T-helper 1 cell treated with Interleukin-12 subunit alpha and Interleukin-12 subunit beta and Interleukin-4 antibody, amounts not matched to agents 30 μg/mL and 1 μg/mL, for 36 hours (primary cell): ENCODE measurements at regions not wholly inside any gene's neighbourhood (a gene's known extent, or its start where the extent isn't known, plus 50 kb on each side); places are given as distances from the start of the nearest gene placed in this dataset.

Experiments
- H3K27ac Mint-ChIP-seq: one replicate; pipeline ENCODE4 v1.8.0; 2021; ENCODE audit warnings: mild to moderate bottlenecking, mixed read lengths
- H3K27me3 Mint-ChIP-seq: one replicate; pipeline ENCODE4 v1.8.0; 2021; ENCODE audit warnings: low read depth, mixed read lengths
- H3K36me3 Mint-ChIP-seq: one replicate; pipeline ENCODE4 v1.8.0; 2021; ENCODE audit warnings: low read depth, mixed read lengths
- H3K4me1 Mint-ChIP-seq: one replicate; pipeline ENCODE4 v1.8.0; 2021; ENCODE audit warnings: low read depth, mixed read lengths
- H3K4me3 Mint-ChIP-seq: one replicate; pipeline ENCODE4 v1.8.0; 2021; ENCODE audit warnings: mild to moderate bottlenecking, moderate library complexity, mixed read lengths
- H3K9me3 Mint-ChIP-seq: one replicate; pipeline ENCODE4 v1.8.0; 2021; ENCODE audit warnings: mixed read lengths

- H3K27me3 Mint-ChIP-seq: no peaks in the 10 kb centered on the region
- peaks cover 13% of the 10 kb centered on the region for H3K9me3 Mint-ChIP-seq
- H3K27ac Mint-ChIP-seq: no peak overlapping the region
- H3K36me3 Mint-ChIP-seq: no peaks in the 10 kb centered on the region
- no peak overlapping the region for H3K4me3 Mint-ChIP-seq
- H3K4me1 Mint-ChIP-seq: no peaks in the 10 kb centered on the region
Measured at GRCh38 chr18:30254331-30254730, 788.2 kb downstream of the DSC3 start.

- no peaks in the 10 kb centered on the region for H3K4me1 Mint-ChIP-seq
- H3K36me3 Mint-ChIP-seq: no peaks in the 10 kb centered on the region
- no peak overlapping the region for H3K27ac Mint-ChIP-seq
- H3K27me3 Mint-ChIP-seq: no peaks in the 10 kb centered on the region
- peaks cover 17% of the 10 kb centered on the region for H3K9me3 Mint-ChIP-seq
- H3K4me3 Mint-ChIP-seq: no peak overlapping the region
Measured at GRCh38 chr18:30248056-30248455, 794.5 kb downstream of the DSC3 start.

- Mint-ChIP-seq H3K4me3 (no peak overlapping the region), H3K9me3 (peaks cover 27% of the 10 kb centered on the region), H3K4me1 (no peaks in the 10 kb centered on the region), H3K36me3 (no peaks in the 10 kb centered on the region), H3K27ac (no peak overlapping the region), H3K27me3 (no peaks in the 10 kb centered on the region)
Measured at GRCh38 chr18:30245766-30246455, 796.6 kb downstream of the DSC3 start.

- H3K27ac Mint-ChIP-seq: no peak overlapping the region
- H3K4me1 Mint-ChIP-seq: no peaks in the 10 kb centered on the region
- H3K36me3 Mint-ChIP-seq: no peaks in the 10 kb centered on the region
- H3K4me3 Mint-ChIP-seq: no peak overlapping the region
- H3K9me3 Mint-ChIP-seq: peaks cover 12% of the 10 kb centered on the region
- no peaks in the 10 kb centered on the region for H3K27me3 Mint-ChIP-seq
Measured at GRCh38 chr18:30234755-30235154, 807.8 kb downstream of the DSC3 start.

DNA sequence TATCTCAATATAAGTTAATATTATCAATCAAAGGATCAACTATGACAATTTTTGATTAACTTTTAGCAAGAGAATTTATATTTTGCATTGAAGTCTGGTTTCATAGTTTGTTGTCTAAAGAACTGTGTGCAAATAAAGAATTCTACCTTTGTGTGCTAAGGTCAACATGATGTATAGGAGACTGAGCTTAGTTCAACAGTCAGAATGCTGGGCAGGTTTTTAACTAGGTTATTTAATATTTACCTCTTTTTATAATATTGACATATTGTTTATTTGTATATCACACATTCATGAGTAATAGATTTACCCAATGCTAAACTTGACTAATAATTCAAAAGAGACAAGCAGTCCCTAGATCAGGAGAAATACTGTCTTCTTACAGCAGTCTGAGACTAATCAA is 831.4 kb downstream of the DSC3 start:
- H3K9me3 Mint-ChIP-seq: peaks cover 13% of the 10 kb centered on the region
- no peaks in the 10 kb centered on the region for H3K27me3 Mint-ChIP-seq
- no peak overlapping the region for H3K27ac Mint-ChIP-seq
- no peak overlapping the region for H3K4me3 Mint-ChIP-seq
- no peaks in the 10 kb centered on the region for H3K36me3 Mint-ChIP-seq
- H3K4me1 Mint-ChIP-seq: no peaks in the 10 kb centered on the region

DNA sequence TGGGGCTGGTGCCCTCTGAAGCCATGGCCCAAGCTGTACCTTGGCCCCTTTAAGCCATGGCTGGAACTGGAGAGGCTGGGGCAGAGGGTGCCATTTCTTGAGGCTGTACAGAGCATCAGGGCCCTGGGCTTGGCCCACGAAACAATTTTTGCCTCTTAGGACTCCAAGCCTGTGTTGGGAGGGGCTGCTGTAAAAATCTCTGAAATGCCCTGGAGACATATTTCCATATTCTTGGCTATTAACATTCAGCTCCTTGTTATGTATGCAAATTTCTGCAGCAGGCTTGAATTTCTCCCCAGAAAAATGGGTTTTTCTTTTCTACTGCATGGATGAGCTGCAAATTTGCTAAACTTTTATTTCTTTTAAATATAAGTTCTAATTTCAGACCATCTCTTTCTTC is 834.0 kb downstream of the DSC3 start:
- H3K9me3 Mint-ChIP-seq: peaks cover 7% of the 10 kb centered on the region
- no peak overlapping the region for H3K4me3 Mint-ChIP-seq
- H3K4me1 Mint-ChIP-seq: no peaks in the 10 kb centered on the region
- no peaks in the 10 kb centered on the region for H3K36me3 Mint-ChIP-seq
- H3K27me3 Mint-ChIP-seq: no peaks in the 10 kb centered on the region
- H3K27ac Mint-ChIP-seq: no peak overlapping the region

DNA sequence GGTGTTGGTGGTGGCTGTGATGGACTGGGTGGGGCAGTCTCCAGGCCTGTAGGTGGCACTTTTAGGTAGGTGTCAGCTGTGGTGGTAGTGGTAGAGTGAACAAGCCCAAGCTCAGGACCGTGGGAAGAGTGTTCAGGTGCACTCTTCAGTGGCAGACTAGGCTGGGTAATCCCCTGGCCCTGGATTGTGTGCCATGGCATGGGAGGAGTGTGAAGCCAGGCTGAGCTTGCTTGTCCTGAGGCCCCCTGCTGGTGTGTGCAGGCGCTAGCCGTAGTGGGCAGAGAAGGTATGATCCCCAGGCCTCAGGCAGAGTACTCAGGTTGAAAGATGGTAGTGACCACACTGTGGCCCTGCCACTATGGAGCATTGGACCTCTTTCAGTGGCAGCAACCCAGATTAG is 850.3 kb downstream of the DSC3 start:
- H3K9me3 Mint-ChIP-seq: peaks cover 39% of the 10 kb centered on the region
- H3K4me1 Mint-ChIP-seq: no peaks in the 10 kb centered on the region
- H3K27ac Mint-ChIP-seq: no peak overlapping the region
- no peak overlapping the region for H3K4me3 Mint-ChIP-seq
- H3K36me3 Mint-ChIP-seq: no peaks in the 10 kb centered on the region
- no peaks in the 10 kb centered on the region for H3K27me3 Mint-ChIP-seq

GRCh38 chr18:30186245-30186644 is 856.3 kb downstream of the DSC3 start:
- Mint-ChIP-seq H3K27ac (no peak overlapping the region), H3K27me3 (no peaks in the 10 kb centered on the region), H3K4me1 (no peaks in the 10 kb centered on the region), H3K36me3 (no peaks in the 10 kb centered on the region), H3K9me3 (peaks cover 23% of the 10 kb centered on the region), H3K4me3 (no peak overlapping the region)

GRCh38 chr18:30177056-30177455 is 865.5 kb downstream of the DSC3 start:
- Mint-ChIP-seq H3K27me3 (no peaks in the 10 kb centered on the region), H3K36me3 (no peaks in the 10 kb centered on the region), H3K27ac (no peak overlapping the region), H3K4me1 (no peaks in the 10 kb centered on the region), H3K4me3 (no peak overlapping the region), H3K9me3 (peaks cover 26% of the 10 kb centered on the region)

- Mint-ChIP-seq H3K27ac (no peak overlapping the region), H3K4me1 (no peaks in the 10 kb centered on the region), H3K36me3 (no peaks in the 10 kb centered on the region), H3K27me3 (no peaks in the 10 kb centered on the region), H3K9me3 (peaks cover 26% of the 10 kb centered on the region), H3K4me3 (no peak overlapping the region)
Measured at GRCh38 chr18:30175621-30176225, 866.8 kb downstream of the DSC3 start.

DNA sequence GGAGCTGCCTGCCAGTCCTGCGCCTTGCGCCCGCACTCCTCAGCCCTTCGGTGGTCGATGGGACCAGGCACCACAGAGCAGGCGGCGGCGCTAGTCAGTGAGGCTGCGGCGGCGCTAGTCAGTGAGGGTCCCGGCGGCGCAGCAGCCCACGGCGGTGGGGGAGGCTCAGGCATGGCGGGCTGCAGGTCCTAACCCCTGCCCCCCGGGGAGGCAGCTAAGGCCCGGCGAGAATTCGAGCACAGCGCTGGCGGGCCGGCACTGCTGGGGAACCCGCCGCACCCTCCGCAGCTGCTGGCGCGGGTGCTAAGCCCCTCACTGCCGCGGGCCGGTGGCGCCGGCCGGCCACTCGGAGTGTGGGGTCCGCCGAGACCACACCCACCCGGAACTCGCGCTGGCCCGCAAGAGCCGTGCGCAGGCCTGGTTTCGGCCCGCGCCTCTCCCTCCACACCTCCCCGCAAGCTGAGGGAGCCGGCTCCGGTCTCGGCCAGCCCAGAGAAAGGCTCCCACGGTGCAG is 867.4 kb downstream of the DSC3 start:
- no peak overlapping the region for H3K4me3 Mint-ChIP-seq
- H3K27ac Mint-ChIP-seq: no peak overlapping the region
- no peaks in the 10 kb centered on the region for H3K27me3 Mint-ChIP-seq
- no peaks in the 10 kb centered on the region for H3K4me1 Mint-ChIP-seq
- H3K36me3 Mint-ChIP-seq: no peaks in the 10 kb centered on the region
- peaks cover 26% of the 10 kb centered on the region for H3K9me3 Mint-ChIP-seq

DNA sequence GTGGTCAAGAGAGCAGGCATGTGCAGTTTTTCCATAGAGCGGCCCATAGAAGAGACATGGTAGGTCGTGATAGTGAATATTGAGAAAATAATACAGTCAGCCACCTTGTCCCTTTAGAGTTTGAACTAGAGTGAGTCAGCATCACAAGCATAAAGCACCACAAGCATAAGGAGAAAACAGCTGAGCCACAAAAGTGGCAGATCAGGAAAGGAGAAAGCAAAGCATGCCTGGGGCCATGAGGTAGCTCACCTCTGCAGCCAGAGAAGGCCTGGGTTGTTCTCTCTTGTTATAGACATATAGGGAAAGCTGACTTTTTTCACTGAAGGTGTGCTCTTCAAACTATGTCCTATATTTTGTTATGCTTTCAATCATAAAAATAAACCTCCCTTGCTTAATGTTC is 879.0 kb downstream of the DSC3 start:
- no peak overlapping the region for H3K27ac Mint-ChIP-seq
- H3K9me3 Mint-ChIP-seq: peaks cover 18% of the 10 kb centered on the region
- no peaks in the 10 kb centered on the region for H3K36me3 Mint-ChIP-seq
- H3K4me1 Mint-ChIP-seq: no peaks in the 10 kb centered on the region
- H3K27me3 Mint-ChIP-seq: no peaks in the 10 kb centered on the region
- no peak overlapping the region for H3K4me3 Mint-ChIP-seq

GRCh38 chr18:30160124-30160523 is 882.4 kb downstream of the DSC3 start:
- Mint-ChIP-seq H3K27ac (no peak overlapping the region), H3K27me3 (no peaks in the 10 kb centered on the region), H3K9me3 (peaks cover 17% of the 10 kb centered on the region), H3K36me3 (no peaks in the 10 kb centered on the region), H3K4me3 (no peak overlapping the region), H3K4me1 (no peaks in the 10 kb centered on the region)

- H3K9me3 Mint-ChIP-seq: peaks cover 15% of the 10 kb centered on the region
- no peaks in the 10 kb centered on the region for H3K36me3 Mint-ChIP-seq
- no peak overlapping the region for H3K27ac Mint-ChIP-seq
Measured at GRCh38 chr18:30150586-30151250, 891.8 kb downstream of the DSC3 start.

GRCh38 chr18:30149585-30149984 is 893.0 kb downstream of the DSC3 start:
- H3K36me3 Mint-ChIP-seq: no peaks in the 10 kb centered on the region
- peaks cover 20% of the 10 kb centered on the region for H3K9me3 Mint-ChIP-seq
- no peak overlapping the region for H3K4me3 Mint-ChIP-seq
- no peaks in the 10 kb centered on the region for H3K27me3 Mint-ChIP-seq
- H3K27ac Mint-ChIP-seq: no peak overlapping the region
- no peaks in the 10 kb centered on the region for H3K4me1 Mint-ChIP-seq

More at GRCh38 chr18:30150586-30151250, 891.8 kb downstream of the DSC3 start:
- no peaks in the 10 kb centered on the region for H3K27me3 Mint-ChIP-seq
- no peak overlapping the region for H3K4me3 Mint-ChIP-seq
- H3K4me1 Mint-ChIP-seq: no peaks in the 10 kb centered on the region
